IMR-90 (cell line): ENCODE measurements at regions not wholly inside any gene's neighbourhood (a gene's known extent, or its start where the extent isn't known, plus 50 kb on each side); places are given as distances from the start of the nearest gene placed in this dataset.

ENCODE experiments used
- CEBPB ChIP-seq: IDR thresholded peaks from 2 replicates; pipeline ENCODE4 v1.6.1; 2012; ENCODE audit warnings: low read depth, low read length, improper control_type of control experiment
- CTCF ChIP-seq: conservative IDR thresholded peaks from 2 replicates; pipeline ENCODE4 v1.5.1; 2012; ENCODE audit warnings: mild to moderate bottlenecking, low read depth, low read length, improper control_type of control experiment
- ELK1 ChIP-seq: fragments of 150-350 bp; IDR thresholded peaks from 2 replicates; pipeline ENCODE4 v1.6.1; 2016; ENCODE audit warnings: low read depth, mild to moderate bottlenecking, low read length, moderate library complexity, borderline replicate concordance
- MAFK ChIP-seq: IDR thresholded peaks from 2 replicates; pipeline ENCODE4 v1.6.1; 2012; ENCODE audit warnings: low read depth, low read length, improper control_type of control experiment
- MXI1 ChIP-seq: IDR thresholded peaks from 2 replicates; pipeline ENCODE4 v1.6.1; 2012; ENCODE audit warnings: low read depth, mild to moderate bottlenecking, low read length, moderate library complexity, borderline replicate concordance
- POLR2A ChIP-seq: IDR thresholded peaks from 2 replicates; pipeline ENCODE4 v1.6.1; 2012; ENCODE audit warnings: mild to moderate bottlenecking, low read depth, low read length
- RAD21 ChIP-seq: IDR thresholded peaks from 2 replicates; pipeline ENCODE4 v1.6.1; 2012; ENCODE audit warnings: low read length, improper control_type of control experiment
- RFX5 ChIP-seq: IDR thresholded peaks from 2 replicates; pipeline ENCODE4 v1.8.0; 2012; ENCODE audit warnings: low read depth, mild to moderate bottlenecking, low read length, moderate library complexity
- USF2 ChIP-seq: fragments of 150-350 bp; IDR thresholded peaks from 2 replicates; pipeline ENCODE4 v1.6.1; 2017; ENCODE audit warnings: mild to moderate bottlenecking, antibody characterized with exemption, low read length, low read depth

GRCh38 chr21:18547347-18547746 is 143.8 kb upstream of the TMPRSS15 start:
- TF ChIP-seq MAFK (no peak), CEBPB (no peak), USF2 (no peak), CTCF (no peak), RAD21 (no peak), RFX5 (no peak), POLR2A (no peak), MXI1 (no peak), ELK1 (no peak)
